ENCODE measurements at regions not wholly inside any gene's neighbourhood (a gene's known extent, or its start where the extent isn't known, plus 50 kb on each side); places are given as distances from the start of the nearest gene placed in this dataset.
"Not testable (repeated sequence)": the region's sequence is repeated elsewhere in the genome, so short reads cannot be mapped to it uniquely, and the experiment has no call there.

DNA sequence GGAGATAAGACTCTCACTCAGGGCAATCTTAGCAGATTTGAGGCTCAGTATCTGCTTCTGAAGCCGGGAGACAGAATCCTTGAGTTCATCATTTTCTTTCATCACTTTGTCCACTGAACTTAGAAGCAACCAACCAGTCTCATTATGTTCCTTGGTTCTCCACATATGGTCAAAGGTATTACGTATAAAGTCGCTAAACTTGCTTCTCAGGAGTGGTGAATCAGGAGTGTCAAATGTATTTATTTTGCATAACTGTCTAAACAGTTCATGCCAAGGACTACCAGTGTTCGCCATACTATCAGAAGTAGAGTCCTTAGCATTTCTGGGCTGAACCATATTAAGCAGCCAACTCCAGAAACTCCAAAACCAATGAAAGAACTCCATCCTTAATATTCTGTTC is 163.0 kb upstream of the ZNF184 start:
- peaks cover 8 to 32% (median 9%) of the 10 kb centered on the region in 5 donors for H3K27me3 ChIP-seq (ENCODE audit: control insufficient read depth in 5 of 5, insufficient read depth in 4 of 5, low read length in 5 of 5)
- H3K9me3 ChIP-seq (ENCODE audit: control insufficient read depth in 5 of 5, low read length in 5 of 5): not testable (repeated sequence)

DNA sequence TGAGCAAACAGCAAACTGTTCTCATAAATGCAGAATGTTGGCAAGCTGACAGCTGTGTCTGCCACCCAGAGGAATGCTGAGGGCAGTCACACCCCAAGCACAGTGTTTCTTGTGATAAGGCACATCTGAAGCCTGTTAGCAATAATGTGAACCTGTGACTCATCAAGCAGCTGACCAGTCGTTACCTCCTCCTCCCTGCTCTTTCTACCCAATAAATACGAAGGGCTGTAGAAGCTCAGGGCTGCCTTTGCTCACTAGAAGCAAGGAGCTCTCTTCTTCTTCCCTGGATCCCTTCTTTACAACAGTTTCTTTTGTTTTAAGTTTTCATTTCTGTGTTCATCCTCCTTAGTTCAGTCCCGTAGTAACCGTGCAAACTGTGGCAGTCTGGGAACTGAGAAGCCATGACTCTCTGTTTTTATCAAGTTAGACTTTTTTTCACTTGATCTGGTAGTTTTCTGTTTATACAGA is 160.3 kb upstream of the ZNF184 start:
- peaks cover 8 to 44% (median 16%) of the 10 kb centered on the region in 5 donors for H3K27me3 ChIP-seq (ENCODE audit: control insufficient read depth in 5 of 5, insufficient read depth in 4 of 5, low read length in 5 of 5)
- H3K4me1 ChIP-seq (ENCODE audit: control insufficient read depth in 5 of 5, insufficient read depth in 5 of 5, low read length in 5 of 5): peaks cover 1 to 12% (median 8%) of the 10 kb centered on the region in 5 donors
- not testable (repeated sequence) for H3K27ac ChIP-seq (ENCODE audit: low read depth, low read length); H3K36me3 ChIP-seq (ENCODE audit: control insufficient read depth in 5 of 5, insufficient read depth in 5 of 5, low read length in 5 of 5); H3K9me3 ChIP-seq (ENCODE audit: control insufficient read depth in 5 of 5, low read length in 5 of 5); H3K9ac ChIP-seq (ENCODE audit: low read length in 5 of 5); H3K4me3 ChIP-seq (ENCODE audit: low read depth in 1 of 5, low read length in 5 of 5)

More for the DNA sequence above, 163.0 kb upstream of the ZNF184 start:
- not testable (repeated sequence) for H3K9ac ChIP-seq (ENCODE audit: low read length in 5 of 5); H3K4me3 ChIP-seq (ENCODE audit: low read depth in 1 of 5, low read length in 5 of 5); H3K36me3 ChIP-seq (ENCODE audit: control insufficient read depth in 5 of 5, insufficient read depth in 5 of 5, low read length in 5 of 5); H3K27ac ChIP-seq (ENCODE audit: low read depth, low read length); H3K4me1 ChIP-seq (ENCODE audit: control insufficient read depth in 5 of 5, insufficient read depth in 5 of 5, low read length in 5 of 5)

DNA sequence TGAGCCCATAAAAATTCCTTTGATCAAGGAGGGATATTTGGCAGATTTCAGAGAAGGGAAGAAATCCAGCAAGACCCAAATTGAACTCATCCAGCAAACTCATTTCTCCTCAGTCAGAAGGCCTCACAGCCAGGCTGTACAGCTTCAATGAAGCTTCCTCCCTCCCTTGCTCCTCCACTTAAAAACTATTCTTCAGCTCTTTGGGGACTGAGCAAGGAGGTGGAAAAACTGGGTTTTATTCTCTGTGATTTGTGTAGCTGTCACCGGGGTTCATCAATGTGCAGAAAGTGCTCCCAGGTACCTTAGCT is 158.7 kb upstream of the ZNF184 start:
- H3K4me1 ChIP-seq (ENCODE audit: control insufficient read depth in 5 of 5, insufficient read depth in 5 of 5, low read length in 5 of 5): peaks cover 1 to 12% (median 8%) of the 10 kb centered on the region in 5 donors
- H3K9me3 ChIP-seq (ENCODE audit: control insufficient read depth in 5 of 5, low read length in 5 of 5): no peaks in the 10 kb centered on the region
- H3K4me3 ChIP-seq (ENCODE audit: low read depth in 1 of 5, low read length in 5 of 5): no peak overlapping the region
- H3K27me3 ChIP-seq (ENCODE audit: control insufficient read depth in 5 of 5, insufficient read depth in 4 of 5, low read length in 5 of 5): peaks cover 8 to 42% (median 16%) of the 10 kb centered on the region in 5 donors
- no peaks in the 10 kb centered on the region for H3K36me3 ChIP-seq (ENCODE audit: control insufficient read depth in 5 of 5, insufficient read depth in 5 of 5, low read length in 5 of 5)
- H3K9ac ChIP-seq (ENCODE audit: low read length in 5 of 5): no peak overlapping the region
- H3K27ac ChIP-seq (ENCODE audit: low read depth, low read length): no peak overlapping the region

DNA sequence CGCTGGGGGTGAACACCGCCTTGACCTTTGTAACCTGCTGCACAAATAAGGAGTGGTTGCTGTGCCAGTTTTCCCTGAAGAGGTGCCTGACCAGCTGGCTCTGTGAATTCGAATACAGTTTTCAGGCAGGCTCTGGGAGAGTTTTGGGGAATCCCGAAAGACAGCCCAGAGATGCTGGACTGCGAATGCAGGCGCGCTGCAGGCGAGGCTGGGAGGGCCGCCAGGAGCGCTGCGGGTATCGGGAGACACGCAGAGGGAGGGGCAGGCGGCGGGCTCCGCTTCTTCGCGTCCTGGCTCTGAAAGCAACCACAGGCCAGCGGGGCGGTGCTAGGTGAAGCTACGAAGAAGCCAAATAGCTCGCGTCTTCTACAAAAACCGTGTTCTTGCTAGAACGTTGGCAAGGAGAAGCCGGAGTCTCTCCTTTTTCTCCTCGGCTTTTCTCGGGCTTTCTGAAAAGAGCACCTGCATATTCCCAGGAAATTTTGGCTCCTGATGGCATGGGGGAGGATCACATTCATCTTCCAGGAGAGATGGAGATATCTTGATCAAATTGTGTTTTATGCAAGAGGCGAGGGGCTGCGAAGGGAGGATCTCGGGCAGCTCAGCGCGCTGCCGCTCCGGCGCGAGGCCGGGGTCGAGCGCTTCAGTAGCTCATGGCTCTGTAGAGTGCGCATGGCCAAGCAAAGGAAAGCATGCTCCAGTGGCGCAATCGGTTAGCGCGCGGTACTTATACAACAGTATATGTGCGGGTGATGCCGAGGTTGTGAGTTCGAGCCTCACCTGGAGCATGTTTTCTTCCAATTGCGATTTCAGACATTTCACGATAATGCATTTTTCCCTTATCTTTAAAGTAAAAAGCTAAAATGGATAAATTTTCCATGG is 158.1 kb upstream of the ZNF184 start:
- peaks cover 1 to 12% (median 8%) of the 10 kb centered on the region in 5 donors for H3K4me1 ChIP-seq (ENCODE audit: control insufficient read depth in 5 of 5, insufficient read depth in 5 of 5, low read length in 5 of 5)
- no peak overlapping the region for H3K9ac ChIP-seq (ENCODE audit: low read length in 5 of 5)
- peaks cover 8 to 38% (median 16%) of the 10 kb centered on the region in 5 donors for H3K27me3 ChIP-seq (ENCODE audit: control insufficient read depth in 5 of 5, insufficient read depth in 4 of 5, low read length in 5 of 5)
- H3K27ac ChIP-seq (ENCODE audit: low read depth, low read length): no peak overlapping the region
- peak overlapping the region in 4 of 5 donors; percentile 2 to 40 (median 24) for H3K4me3 ChIP-seq (ENCODE audit: low read depth in 1 of 5, low read length in 5 of 5)
- no peaks in the 10 kb centered on the region for H3K9me3 ChIP-seq (ENCODE audit: control insufficient read depth in 5 of 5, low read length in 5 of 5)
- no peaks in the 10 kb centered on the region for H3K36me3 ChIP-seq (ENCODE audit: control insufficient read depth in 5 of 5, insufficient read depth in 5 of 5, low read length in 5 of 5)

DNA sequence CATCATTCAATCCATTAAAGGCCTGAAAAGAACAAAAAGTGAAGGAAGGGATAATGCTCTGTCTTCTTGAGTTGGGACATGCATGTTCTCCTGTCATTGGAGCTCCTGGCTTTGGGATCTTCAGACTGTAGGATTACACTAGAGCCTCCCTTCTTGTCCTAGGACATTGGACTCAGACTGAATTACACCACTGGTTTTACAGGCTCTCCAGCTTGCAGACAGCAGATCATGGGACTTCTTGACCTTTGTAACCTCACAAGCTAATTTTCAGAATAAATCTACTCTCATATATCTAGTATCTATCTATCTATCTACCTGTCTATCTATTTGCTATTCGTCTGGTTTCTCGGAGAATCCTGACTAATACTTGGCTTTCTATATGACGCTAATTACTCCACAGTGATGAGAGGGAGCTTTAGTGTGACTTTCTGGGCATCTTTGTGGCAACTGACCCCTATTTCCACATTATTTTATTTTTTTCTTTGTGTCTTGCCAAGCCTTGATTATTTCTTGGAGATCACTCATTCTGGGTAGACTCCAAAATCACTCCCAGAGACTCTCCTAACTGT is 151.9 kb upstream of the ZNF184 start:
- peaks cover 3 to 14% (median 6%) of the 10 kb centered on the region in 5 donors for H3K27me3 ChIP-seq (ENCODE audit: control insufficient read depth in 5 of 5, insufficient read depth in 4 of 5, low read length in 5 of 5)

DNA sequence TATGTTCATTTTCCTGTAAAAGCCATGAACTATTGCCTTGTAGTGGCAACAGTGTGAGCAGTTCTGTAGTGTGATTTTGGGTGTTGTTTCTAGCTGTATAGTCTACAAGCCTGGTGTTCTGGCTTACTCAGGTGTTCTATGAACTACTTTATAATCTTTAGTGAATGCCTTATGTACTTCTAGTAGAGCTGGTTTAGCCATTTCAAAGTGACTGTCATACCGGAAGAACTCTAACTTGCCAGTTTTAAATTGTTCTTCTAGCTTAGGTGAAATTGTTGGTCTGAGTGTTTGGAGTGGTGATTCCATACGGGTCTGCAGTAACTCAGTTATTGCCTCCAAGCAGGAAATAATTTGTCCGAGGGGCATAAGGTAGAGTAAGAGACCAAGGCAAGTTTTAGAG is 150.2 kb upstream of the ZNF184 start:
- no peaks in the 10 kb centered on the region for H3K9me3 ChIP-seq (ENCODE audit: control insufficient read depth in 5 of 5, low read length in 5 of 5)
- no peak overlapping the region for H3K9ac ChIP-seq (ENCODE audit: low read length in 5 of 5)
- H3K27me3 ChIP-seq (ENCODE audit: control insufficient read depth in 5 of 5, insufficient read depth in 4 of 5, low read length in 5 of 5): peaks cover 4 to 18% (median 6%) of the 10 kb centered on the region in 5 donors
- H3K36me3 ChIP-seq (ENCODE audit: control insufficient read depth in 5 of 5, insufficient read depth in 5 of 5, low read length in 5 of 5): no peaks in the 10 kb centered on the region
- no peak overlapping the region for H3K27ac ChIP-seq (ENCODE audit: low read depth, low read length)
- peaks cover 0 to 3% (median 2%) of the 10 kb centered on the region in 5 donors for H3K4me1 ChIP-seq (ENCODE audit: control insufficient read depth in 5 of 5, insufficient read depth in 5 of 5, low read length in 5 of 5)
- no peak overlapping the region for H3K4me3 ChIP-seq (ENCODE audit: low read depth in 1 of 5, low read length in 5 of 5)

More for the DNA sequence above, 151.9 kb upstream of the ZNF184 start:
- Histone ChIP-seq H3K27ac (ENCODE audit: low read depth, low read length) (no peak overlapping the region), H3K4me3 (ENCODE audit: low read depth in 1 of 5, low read length in 5 of 5) (no peak overlapping the region), H3K4me1 (ENCODE audit: control insufficient read depth in 5 of 5, insufficient read depth in 5 of 5, low read length in 5 of 5) (no peaks in the 10 kb centered on the region), H3K9ac (ENCODE audit: low read length in 5 of 5) (no peak overlapping the region), H3K36me3 (ENCODE audit: control insufficient read depth in 5 of 5, insufficient read depth in 5 of 5, low read length in 5 of 5) (no peaks in the 10 kb centered on the region), H3K9me3 (ENCODE audit: control insufficient read depth in 5 of 5, low read length in 5 of 5) (no peaks in the 10 kb centered on the region)

DNA sequence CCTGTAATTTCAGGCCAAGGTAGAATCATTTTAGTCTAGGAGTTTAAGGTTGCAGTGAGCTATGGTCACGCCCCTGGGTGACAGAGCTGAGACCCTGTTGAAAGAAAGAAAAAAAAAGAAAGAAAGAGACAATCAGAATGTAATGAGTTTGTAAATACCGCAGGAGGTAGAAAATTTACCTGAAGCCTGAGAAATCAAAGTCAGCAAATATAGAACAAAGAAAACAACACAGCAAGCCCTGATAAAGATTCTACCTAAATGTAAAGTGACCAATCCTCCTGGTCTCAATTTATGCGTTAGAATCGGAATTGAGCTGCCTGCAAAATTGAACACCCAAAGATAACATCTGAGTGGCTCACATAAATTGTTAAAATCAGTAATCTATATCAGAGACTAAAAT is 146.5 kb upstream of the ZNF184 start:
- Histone ChIP-seq H3K4me3 (ENCODE audit: low read depth in 1 of 5, low read length in 5 of 5) (no peak overlapping the region), H3K4me1 (ENCODE audit: control insufficient read depth in 5 of 5, insufficient read depth in 5 of 5, low read length in 5 of 5) (peaks cover 0 to 15% (median 13%) of the 10 kb centered on the region in 5 donors), H3K9ac (ENCODE audit: low read length in 5 of 5) (no peak overlapping the region), H3K36me3 (ENCODE audit: control insufficient read depth in 5 of 5, insufficient read depth in 5 of 5, low read length in 5 of 5) (no peaks in the 10 kb centered on the region), H3K9me3 (ENCODE audit: control insufficient read depth in 5 of 5, low read length in 5 of 5) (no peaks in the 10 kb centered on the region), H3K27ac (ENCODE audit: low read depth, low read length) (no peak overlapping the region), H3K27me3 (ENCODE audit: control insufficient read depth in 5 of 5, insufficient read depth in 4 of 5, low read length in 5 of 5) (peaks cover 4 to 24% (median 6%) of the 10 kb centered on the region in 5 donors)

DNA sequence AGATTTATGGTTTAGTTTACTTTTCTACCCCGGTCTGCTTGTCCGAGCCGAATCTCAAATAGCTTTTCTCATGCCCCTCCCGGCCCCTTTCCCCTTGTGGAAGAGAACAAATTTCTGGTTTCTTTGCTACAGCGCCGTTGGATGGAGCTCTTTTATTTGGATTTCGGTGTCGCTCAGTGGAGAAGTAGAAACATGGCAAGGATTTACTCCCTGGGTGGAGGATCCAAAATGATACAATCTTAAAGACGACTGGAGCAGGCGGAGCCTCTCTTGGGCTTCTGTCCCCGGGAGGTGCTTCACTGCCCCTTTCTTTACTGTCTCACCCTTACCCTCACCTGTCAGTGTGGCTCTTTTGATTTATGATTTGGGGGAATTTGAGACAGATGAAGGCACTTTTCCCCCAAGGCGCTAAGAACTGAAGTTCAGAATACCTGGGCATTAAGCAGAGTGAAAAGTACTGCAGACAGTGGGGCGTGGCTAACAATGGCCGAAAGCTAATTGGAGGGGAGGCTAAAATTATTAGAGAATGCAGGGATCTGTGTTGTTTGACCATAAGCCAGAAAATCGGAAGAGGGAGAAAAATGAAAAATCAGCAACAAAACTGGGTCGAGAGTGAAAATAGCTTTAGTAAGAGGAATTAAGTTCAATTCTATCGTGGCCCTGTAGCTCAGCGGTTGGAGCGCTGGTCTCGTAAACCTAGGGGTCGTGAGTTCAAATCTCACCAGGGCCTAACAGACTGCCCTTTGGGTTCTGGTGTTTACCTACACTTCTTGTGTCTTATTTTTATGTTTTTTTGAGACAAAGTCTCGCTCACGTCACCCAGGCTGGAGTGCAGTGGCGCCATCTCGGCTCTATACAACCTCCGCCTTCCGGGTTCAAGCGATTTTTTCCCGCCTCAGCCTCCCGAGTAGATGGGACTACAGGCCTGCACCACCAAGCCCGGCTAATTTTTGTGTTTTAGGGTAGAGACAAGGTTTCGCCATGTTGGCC is 145.1 kb upstream of the ZNF184 start:
- peaks cover 4 to 20% (median 6%) of the 10 kb centered on the region in 5 donors for H3K27me3 ChIP-seq (ENCODE audit: control insufficient read depth in 5 of 5, insufficient read depth in 4 of 5, low read length in 5 of 5)
- peak overlapping the region in 4 of 5 donors; percentile 37 to 71 (median 58) for H3K4me3 ChIP-seq (ENCODE audit: low read depth in 1 of 5, low read length in 5 of 5)

DNA sequence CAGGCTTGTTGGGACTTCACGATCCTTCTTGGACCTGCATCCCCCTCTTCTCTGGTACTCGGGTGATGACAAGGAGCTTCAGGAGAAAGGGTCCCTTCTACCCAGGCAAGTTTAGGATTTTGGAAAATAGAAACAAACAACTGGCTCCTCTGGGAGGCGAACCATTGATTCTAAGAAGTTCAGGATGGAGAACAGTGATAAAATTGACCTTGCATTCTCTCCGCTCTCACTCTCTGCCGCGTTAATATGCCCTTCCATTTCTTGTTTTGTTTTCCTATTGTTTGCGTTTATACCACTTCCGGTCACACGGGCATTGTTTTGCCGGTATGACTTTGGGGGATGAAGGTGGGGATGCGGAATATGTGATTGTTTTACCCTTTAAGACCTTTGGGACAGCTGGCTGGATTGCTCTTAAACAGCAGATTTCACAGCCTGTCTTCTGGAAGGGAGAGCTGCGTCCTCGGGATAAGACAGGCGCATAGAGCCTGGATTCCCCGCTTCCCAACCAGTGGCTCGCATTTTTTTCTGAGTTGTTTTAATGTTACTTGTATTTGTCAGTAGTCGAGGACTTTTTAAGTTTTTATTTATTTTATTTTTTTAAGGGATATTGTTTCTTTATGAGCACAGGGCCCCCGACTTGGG is 144.3 kb upstream of the ZNF184 start:
- Histone ChIP-seq H3K4me3 (ENCODE audit: low read depth in 1 of 5, low read length in 5 of 5) (peak overlapping the region in 4 of 5 donors; percentile 37 to 71 (median 58)), H3K9ac (ENCODE audit: low read length in 5 of 5) (peak overlapping the region in 3 of 5 donors; percentile 7 to 61 (median 30)), H3K27ac (ENCODE audit: low read depth, low read length) (no peak overlapping the region), H3K9me3 (ENCODE audit: control insufficient read depth in 5 of 5, low read length in 5 of 5) (no peaks in the 10 kb centered on the region), H3K4me1 (ENCODE audit: control insufficient read depth in 5 of 5, insufficient read depth in 5 of 5, low read length in 5 of 5) (peaks cover 0 to 15% (median 13%) of the 10 kb centered on the region in 5 donors), H3K36me3 (ENCODE audit: control insufficient read depth in 5 of 5, insufficient read depth in 5 of 5, low read length in 5 of 5) (no peaks in the 10 kb centered on the region), H3K27me3 (ENCODE audit: control insufficient read depth in 5 of 5, insufficient read depth in 4 of 5, low read length in 5 of 5) (peaks cover 3 to 23% (median 5%) of the 10 kb centered on the region in 5 donors)

More for the DNA sequence above, 145.1 kb upstream of the ZNF184 start:
- Histone ChIP-seq H3K36me3 (ENCODE audit: control insufficient read depth in 5 of 5, insufficient read depth in 5 of 5, low read length in 5 of 5) (no peaks in the 10 kb centered on the region), H3K4me1 (ENCODE audit: control insufficient read depth in 5 of 5, insufficient read depth in 5 of 5, low read length in 5 of 5) (peaks cover 0 to 15% (median 13%) of the 10 kb centered on the region in 5 donors), H3K9me3 (ENCODE audit: control insufficient read depth in 5 of 5, low read length in 5 of 5) (no peaks in the 10 kb centered on the region), H3K27ac (ENCODE audit: low read depth, low read length) (no peak overlapping the region), H3K9ac (ENCODE audit: low read length in 5 of 5) (peak overlapping the region in 2 of 5 donors; percentile 30 to 31)

All from subcutaneous abdominal adipose tissue (tissue), 5 donors.